ENCODE measurements at regions not wholly inside any gene's neighbourhood (a gene's known extent, or its start where the extent isn't known, plus 50 kb on each side); places are given as distances from the start of the nearest gene placed in this dataset.

- TF ChIP-seq POLR2A (IDR thresholded peaks at IDR 0.05; ENCODE audit: low read length) (no peak), GATA1 (IDR thresholded peaks at IDR 0.05; ENCODE audit: low read depth, low read length) (no peak)
These were observed 65.4 kb upstream of the ADRA2C start for GRCh38 chr4:3700736-3701135.

Data from erythroblast (primary cell).